K562 (cell line): ENCODE measurements at regions not wholly inside any gene's neighbourhood (a gene's known extent, or its start where the extent isn't known, plus 50 kb on each side); places are given as distances from the start of the nearest gene placed in this dataset.

Experiments
- AFF1 ChIP-seq, 2 experiments: fragments of 450-650 bp; IDR thresholded peaks; 2 replicates each; pipeline ENCODE4 v1.6.1; 2018; ENCODE audit warnings: mild to moderate bottlenecking in 2 of 2, low read depth in 1 of 2; ENCODE audit not compliant: partially characterized antibody in 2 of 2
- CHCHD3 ChIP-seq: fragments of 250-450 bp; sonication (Bioruptor Pico); IDR thresholded peaks from 2 replicates; pipeline ENCODE4 v2.1.2; 2022; ENCODE audit warnings: mild to moderate bottlenecking
- FOXA3 ChIP-seq, 2 experiments: fragments of 450-650 bp in 1 of 2; sonication (generic) in 1 of 2; formaldehyde crosslinking; IDR thresholded peaks in 1 of 2; conservative IDR thresholded peaks in 1 of 2; 2 replicates each; pipeline versions ENCODE4 v1.4.0 to v1.8.0; 2020 to 2022; ENCODE audit warnings: mild to moderate bottlenecking in 2 of 2, missing genetic modification reagents in 1 of 2
- MEF2D ChIP-seq: conservative IDR thresholded peaks from 2 replicates; pipeline ENCODE4 v1.6.1; 2016; ENCODE audit warnings: low read depth, missing genetic modification characterization, missing compliant biosample characterization
- SIN3A ChIP-seq, 2 experiments: fragments of 150-350 bp in 1 of 2; IDR thresholded peaks; 2 replicates each; pipeline ENCODE4 v1.6.1; 2011 to 2016; ENCODE audit warnings: borderline replicate concordance in 2 of 2, low read depth in 2 of 2, low read length in 2 of 2, mild to moderate bottlenecking in 2 of 2, moderate library complexity in 2 of 2; ENCODE audit not compliant: control insufficient read depth in 1 of 2
- SRSF1 ChIP-seq: fragments of 200-400 bp; formaldehyde crosslinking; IDR thresholded peaks from 2 replicates; pipeline ENCODE4 v1.6.1; 2017; ENCODE audit warnings: mild to moderate bottlenecking, low read depth, low read length, moderate library complexity
- TFE3 ChIP-seq: fragments of 450-650 bp; formaldehyde crosslinking; IDR thresholded peaks from 2 replicates; pipeline ENCODE4 v1.4.0; 2020; ENCODE audit warnings: mild to moderate bottlenecking, mixed read lengths
- ZKSCAN1 ChIP-seq: fragments of 150-350 bp; IDR thresholded peaks from 2 replicates; pipeline ENCODE4 v1.6.1; 2016; ENCODE audit warnings: low read depth, low read length
- ZNF408 ChIP-seq: fragments of 250-450 bp; sonication (Bioruptor Pico); IDR thresholded peaks from 2 replicates; pipeline ENCODE4 v1.4.0; 2020; ENCODE audit warnings: low read depth, mild to moderate bottlenecking, moderate library complexity

- TF ChIP-seq SIN3A (IDR thresholded peaks at IDR 0.05; ENCODE audit: borderline replicate concordance in 2 of 2, control insufficient read depth in 1 of 2, low read depth in 2 of 2, low read length in 2 of 2), result no peak
- no peak for TF ChIP-seq MEF2D (tag)
- TF ChIP-seq AFF1 (IDR thresholded peaks at IDR 0.05; ENCODE audit: low read depth in 1 of 2, partially characterized antibody in 2 of 2), result no peak
- TF ChIP-seq SRSF1, result no peak
- TF ChIP-seq TFE3, result no peak
- no peak for TF ChIP-seq ZNF408 (CRISPR knock-in tag)
- TF ChIP-seq ZKSCAN1, result no peak
- no peak for TF ChIP-seq FOXA3 (CRISPR knock-in tag; conservative IDR thresholded peaks at IDR 0.05 in 1 of 2, IDR thresholded peaks at IDR 0.05 in 1 of 2)
- no peak for TF ChIP-seq CHCHD3 (CRISPR knock-in tag)
Observed at GRCh38 chr1:222157612-222158011, 390.3 kb downstream of the HHIPL2 start.
